Caki2 (cell line): ENCODE measurements at regions not wholly inside any gene's neighbourhood (a gene's known extent, or its start where the extent isn't known, plus 50 kb on each side); places are given as distances from the start of the nearest gene placed in this dataset.
"Not testable (repeated sequence)": the region's sequence is repeated elsewhere in the genome, so short reads cannot be mapped to it uniquely, and the experiment has no call there.

ENCODE experiments used
- DNase-seq: peaks from one replicate; pipeline ENCODE4 v3.0.0-alpha.2; 2015; ENCODE audit warnings: low read depth
- in situ Hi-C: cut with HindIII; loops from 2 replicates; pipeline ENCODE4 v1.10.0; 2016; ENCODE audit warnings: low sequenced_read_pairs, low pct_unique_long_range_greater_than_20kb, mixed read lengths

- in situ Hi-C loops: no loop called here
- no peak for DNase-seq
Observed at GRCh38 chr6:152811785-152812184, 61.2 kb downstream of the VIP start.

GRCh38 chr6:152815230-152815872 is 64.8 kb downstream of the VIP start:
- in situ Hi-C loops: no loop called here

GRCh38 chr6:152816055-152816454 is 65.5 kb downstream of the VIP start:
- in situ Hi-C loops: no loop called here
- DNase-seq: no peak

More at GRCh38 chr6:152815230-152815872, 64.8 kb downstream of the VIP start:
- DNase-seq: no peak

- DNase-seq: no peak
- in situ Hi-C loops: no loop called here
Observed at GRCh38 chr6:152821525-152821924, 70.9 kb downstream of the VIP start.

GRCh38 chr6:152824666-152825065 is 74.1 kb downstream of the VIP start:
- DNase-seq: no peak
- in situ Hi-C loops: no loop called here

GRCh38 chr6:152828431-152828830 is 77.8 kb downstream of the VIP start:
- in situ Hi-C loops: no loop called here
- DNase-seq: no peak

- in situ Hi-C loops, DNase-seq: not testable (repeated sequence)
Observed at GRCh38 chr6:152834366-152834765, 83.8 kb downstream of the VIP start.

- in situ Hi-C loops: no loop called here
- no peak for DNase-seq
Observed at GRCh38 chr6:152836523-152836922, 85.9 kb downstream of the VIP start.

GRCh38 chr6:152845421-152845820 is 94.8 kb downstream of the VIP start:
- in situ Hi-C loops: no loop called here
- DNase-seq: no peak

GRCh38 chr6:152846825-152847224 is 96.2 kb downstream of the VIP start:
- in situ Hi-C loops: no loop called here

GRCh38 chr6:152848919-152849318 is 98.3 kb downstream of the VIP start:
- in situ Hi-C loops: no loop called here
- no peak for DNase-seq

More at GRCh38 chr6:152846825-152847224, 96.2 kb downstream of the VIP start:
- DNase-seq: no peak

- in situ Hi-C loops: no loop called here
- DNase-seq: no peak
Observed at GRCh38 chr6:152854086-152854795, 103.6 kb downstream of the VIP start.

- in situ Hi-C loops: no loop called here
Observed at GRCh38 chr6:152858141-152858540, 107.5 kb downstream of the VIP start.

GRCh38 chr6:152859225-152859624 is 108.6 kb downstream of the VIP start:
- in situ Hi-C loops: no loop called here
- DNase-seq: no peak

More at GRCh38 chr6:152858141-152858540, 107.5 kb downstream of the VIP start:
- no peak for DNase-seq

- in situ Hi-C loops: no loop called here
- DNase-seq: peak; percentile 15
Observed at GRCh38 chr6:152863618-152864326, 113.2 kb downstream of the VIP start.

- in situ Hi-C loops: no loop called here
- no peak for DNase-seq
Observed at GRCh38 chr6:152874267-152874666, 108.6 kb downstream of the FBXO5 start.

GRCh38 chr6:152874846-152875568 is 107.8 kb downstream of the FBXO5 start:
- DNase-seq: no peak
- in situ Hi-C loops: no loop called here

- in situ Hi-C loops: no loop called here
- peak; percentile 5 for DNase-seq
Observed at GRCh38 chr6:152879681-152880080, 103.2 kb downstream of the FBXO5 start.

GRCh38 chr6:152893187-152893586 is 89.7 kb downstream of the FBXO5 start:
- in situ Hi-C loops: no loop called here
- no peak for DNase-seq
